GM12801 (cell line): ENCODE measurements at regions not wholly inside any gene's neighbourhood (a gene's known extent, or its start where the extent isn't known, plus 50 kb on each side); places are given as distances from the start of the nearest gene placed in this dataset.

ENCODE experiments used
- TF ChIP-seq, protein P1 (sequence below): IDR thresholded peaks from one replicate; pipeline ENCODE4 v1.5.1; 2011; ENCODE audit warnings: control low read depth; ENCODE audit not compliant: insufficient read length; ENCODE audit errors: extremely low read depth

- TF ChIP-seq, protein P1, sequence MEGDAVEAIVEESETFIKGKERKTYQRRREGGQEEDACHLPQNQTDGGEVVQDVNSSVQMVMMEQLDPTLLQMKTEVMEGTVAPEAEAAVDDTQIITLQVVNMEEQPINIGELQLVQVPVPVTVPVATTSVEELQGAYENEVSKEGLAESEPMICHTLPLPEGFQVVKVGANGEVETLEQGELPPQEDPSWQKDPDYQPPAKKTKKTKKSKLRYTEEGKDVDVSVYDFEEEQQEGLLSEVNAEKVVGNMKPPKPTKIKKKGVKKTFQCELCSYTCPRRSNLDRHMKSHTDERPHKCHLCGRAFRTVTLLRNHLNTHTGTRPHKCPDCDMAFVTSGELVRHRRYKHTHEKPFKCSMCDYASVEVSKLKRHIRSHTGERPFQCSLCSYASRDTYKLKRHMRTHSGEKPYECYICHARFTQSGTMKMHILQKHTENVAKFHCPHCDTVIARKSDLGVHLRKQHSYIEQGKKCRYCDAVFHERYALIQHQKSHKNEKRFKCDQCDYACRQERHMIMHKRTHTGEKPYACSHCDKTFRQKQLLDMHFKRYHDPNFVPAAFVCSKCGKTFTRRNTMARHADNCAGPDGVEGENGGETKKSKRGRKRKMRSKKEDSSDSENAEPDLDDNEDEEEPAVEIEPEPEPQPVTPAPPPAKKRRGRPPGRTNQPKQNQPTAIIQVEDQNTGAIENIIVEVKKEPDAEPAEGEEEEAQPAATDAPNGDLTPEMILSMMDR, result no peak
Measured at GRCh38 chr15:93491291-93491690, 402.3 kb upstream of the RGMA start.

DNA sequence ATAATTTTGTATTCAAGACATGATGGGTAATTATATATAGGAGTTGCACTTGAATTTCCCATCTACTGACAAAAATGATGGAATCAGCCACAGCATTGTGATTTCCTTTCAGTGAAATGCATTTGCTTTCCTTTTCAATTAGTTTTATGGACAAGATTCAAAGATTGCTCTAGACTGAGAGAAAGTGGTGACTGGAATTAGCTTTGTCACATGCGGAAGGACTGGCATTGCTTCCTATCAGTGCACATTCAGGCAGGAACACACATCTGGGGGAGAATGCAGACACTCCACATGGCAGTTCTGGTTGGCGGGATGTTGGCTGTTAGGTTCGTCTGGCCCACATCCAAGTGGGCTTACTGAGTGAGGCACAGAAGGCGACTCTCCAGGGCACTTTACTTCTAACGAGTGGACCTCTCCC, 399.3 kb upstream of the RGMA start:
- TF ChIP-seq, protein P1, result no peak

DNA sequence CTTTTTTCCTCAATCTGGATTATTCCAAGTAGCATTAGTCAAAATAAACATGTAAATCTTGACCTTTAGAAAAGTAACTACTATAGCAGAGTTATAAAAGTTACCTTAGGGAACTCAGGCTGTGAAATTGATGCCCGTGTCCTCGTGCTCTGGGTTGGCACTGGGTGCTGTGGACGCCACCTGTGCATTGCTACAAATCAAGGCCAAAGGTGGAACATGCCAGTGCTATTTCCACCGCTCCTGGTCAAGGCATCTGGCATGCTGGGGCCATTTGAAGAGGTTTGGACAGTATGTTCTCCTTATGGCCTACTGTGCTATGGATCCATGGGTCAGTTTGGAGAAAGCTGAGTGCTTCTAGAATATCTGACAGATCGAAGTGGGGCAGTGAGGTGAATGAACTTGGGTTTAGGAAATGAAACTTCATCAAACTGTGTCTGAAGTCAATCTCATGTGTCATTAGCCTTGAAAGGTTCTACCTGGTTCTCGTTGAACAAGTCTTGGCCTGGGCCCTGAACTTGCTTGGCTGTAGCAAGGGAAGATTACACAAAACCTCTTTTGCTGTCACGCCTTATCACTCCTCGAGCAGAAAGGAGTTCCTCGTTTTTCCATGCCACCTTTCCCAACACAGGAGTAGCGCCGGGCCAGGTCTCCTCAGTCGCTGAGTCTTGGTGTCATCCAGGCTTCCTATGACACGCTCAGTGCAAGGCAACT, 397.6 kb upstream of the RGMA start:
- TF ChIP-seq, protein P1, result no peak

GRCh38 chr15:93485438-93486327, 396.7 kb upstream of the RGMA start:
- TF ChIP-seq, protein P1, result no peak

- TF ChIP-seq, protein P1, result no peak
Measured at GRCh38 chr15:93483923-93484322, 394.9 kb upstream of the RGMA start.

DNA sequence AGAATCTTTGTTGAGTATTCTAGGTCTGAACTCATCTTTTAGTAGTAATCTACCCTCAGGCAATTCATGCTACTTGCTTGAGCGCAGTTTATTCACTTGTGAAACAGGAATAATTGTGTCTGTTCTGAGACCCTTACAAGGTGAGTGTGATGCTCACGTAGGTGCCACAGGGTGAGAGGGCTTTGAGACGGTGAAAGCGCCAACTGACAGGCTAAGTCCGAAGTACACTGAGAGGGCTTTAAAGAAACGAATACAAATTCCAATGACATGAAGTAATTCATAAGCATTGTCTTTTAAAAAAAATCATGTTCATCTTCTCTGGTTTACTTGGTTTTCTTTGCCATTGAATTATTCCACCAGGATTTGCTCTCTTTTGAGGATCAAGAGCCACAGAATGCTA, 393.7 kb upstream of the RGMA start:
- TF ChIP-seq, protein P1, result no peak

- TF ChIP-seq, protein P1, result no peak
Measured at GRCh38 chr15:93479715-93480114, 390.7 kb upstream of the RGMA start.
